ENCODE measurements at regions not wholly inside any gene's neighbourhood (a gene's known extent, or its start where the extent isn't known, plus 50 kb on each side); places are given as distances from the start of the nearest gene placed in this dataset.

DNA sequence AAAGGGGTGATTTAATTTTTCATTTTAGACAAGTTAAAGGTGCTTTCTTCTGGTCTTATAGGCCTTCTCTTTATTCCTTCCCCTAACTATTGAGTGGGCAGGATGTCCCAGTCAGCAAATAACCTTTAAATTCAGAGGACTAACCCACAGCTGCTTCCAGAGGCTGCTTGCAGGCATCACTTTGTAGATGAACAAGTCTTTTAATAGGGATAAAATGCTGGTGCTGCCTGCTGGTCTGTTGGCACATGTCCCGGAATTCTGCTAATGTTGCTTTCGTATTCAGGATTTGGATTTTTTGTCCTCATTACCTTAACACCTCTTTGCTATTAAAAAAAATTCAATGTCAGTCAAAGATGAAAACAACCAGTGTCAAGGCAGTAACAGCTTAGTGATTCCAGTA lies 132.7 kb upstream of the KL start:
- no peaks in the 10 kb centered on the region for H3K9me3 ChIP-seq (ENCODE audit: low read length)
- H3K36me3 ChIP-seq (ENCODE audit: insufficient read depth, low read length) = no peaks in the 10 kb centered on the region
- no peak overlapping the region for H3K4me3 ChIP-seq (ENCODE audit: low read length)
- H3F3A ChIP-seq (ENCODE audit: insufficient read depth, low read length, poor library complexity, severe bottlenecking) = no peaks in the 10 kb centered on the region
- no peak overlapping the region for H3K9ac ChIP-seq (ENCODE audit: low read length)
- no peaks in the 10 kb centered on the region for H3K27me3 ChIP-seq (ENCODE audit: insufficient read depth, low read depth, low read length)
- no peak overlapping the region for H3K27ac ChIP-seq (ENCODE audit: low read length)
- TF ChIP-seq, protein P1, sequence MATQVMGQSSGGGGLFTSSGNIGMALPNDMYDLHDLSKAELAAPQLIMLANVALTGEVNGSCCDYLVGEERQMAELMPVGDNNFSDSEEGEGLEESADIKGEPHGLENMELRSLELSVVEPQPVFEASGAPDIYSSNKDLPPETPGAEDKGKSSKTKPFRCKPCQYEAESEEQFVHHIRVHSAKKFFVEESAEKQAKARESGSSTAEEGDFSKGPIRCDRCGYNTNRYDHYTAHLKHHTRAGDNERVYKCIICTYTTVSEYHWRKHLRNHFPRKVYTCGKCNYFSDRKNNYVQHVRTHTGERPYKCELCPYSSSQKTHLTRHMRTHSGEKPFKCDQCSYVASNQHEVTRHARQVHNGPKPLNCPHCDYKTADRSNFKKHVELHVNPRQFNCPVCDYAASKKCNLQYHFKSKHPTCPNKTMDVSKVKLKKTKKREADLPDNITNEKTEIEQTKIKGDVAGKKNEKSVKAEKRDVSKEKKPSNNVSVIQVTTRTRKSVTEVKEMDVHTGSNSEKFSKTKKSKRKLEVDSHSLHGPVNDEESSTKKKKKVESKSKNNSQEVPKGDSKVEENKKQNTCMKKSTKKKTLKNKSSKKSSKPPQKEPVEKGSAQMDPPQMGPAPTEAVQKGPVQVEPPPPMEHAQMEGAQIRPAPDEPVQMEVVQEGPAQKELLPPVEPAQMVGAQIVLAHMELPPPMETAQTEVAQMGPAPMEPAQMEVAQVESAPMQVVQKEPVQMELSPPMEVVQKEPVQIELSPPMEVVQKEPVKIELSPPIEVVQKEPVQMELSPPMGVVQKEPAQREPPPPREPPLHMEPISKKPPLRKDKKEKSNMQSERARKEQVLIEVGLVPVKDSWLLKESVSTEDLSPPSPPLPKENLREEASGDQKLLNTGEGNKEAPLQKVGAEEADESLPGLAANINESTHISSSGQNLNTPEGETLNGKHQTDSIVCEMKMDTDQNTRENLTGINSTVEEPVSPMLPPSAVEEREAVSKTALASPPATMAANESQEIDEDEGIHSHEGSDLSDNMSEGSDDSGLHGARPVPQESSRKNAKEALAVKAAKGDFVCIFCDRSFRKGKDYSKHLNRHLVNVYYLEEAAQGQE (IDR thresholded peaks at IDR 0.05; ENCODE audit: borderline replicate concordance) = no peak
- no peaks in the 10 kb centered on the region for H3K9me2 ChIP-seq (ENCODE audit: insufficient read depth, low read length)
- H2AFZ ChIP-seq (ENCODE audit: low read depth, low read length) = no peak overlapping the region
- H3K4me2 ChIP-seq (ENCODE audit: low read length) = no peak overlapping the region
- no peaks in the 10 kb centered on the region for H3K79me2 ChIP-seq (replicated peaks; ENCODE audit: insufficient read depth, low read length)
- H4K20me1 ChIP-seq (ENCODE audit: insufficient read depth) = no peaks in the 10 kb centered on the region

DNA sequence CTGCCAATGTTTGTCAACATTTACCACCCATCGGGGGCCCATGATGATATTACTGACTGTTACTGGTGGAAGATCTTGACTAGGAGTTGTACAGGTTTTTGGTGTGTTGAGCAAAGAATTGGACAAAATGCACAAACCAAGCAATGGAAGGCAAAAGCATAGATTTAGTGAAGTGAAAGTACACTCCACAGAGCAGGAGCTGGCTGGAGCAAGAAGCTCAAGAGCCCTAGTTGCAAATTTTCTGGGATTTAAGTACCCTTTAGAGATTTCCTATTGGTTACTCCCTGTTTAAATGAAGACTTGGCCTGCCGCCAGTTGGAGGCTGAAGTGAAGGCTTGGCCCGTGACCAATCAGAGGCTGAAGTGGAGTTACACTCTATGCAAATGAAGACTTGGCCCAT lies 128.6 kb upstream of the KL start:
- no peaks in the 10 kb centered on the region for H3F3A ChIP-seq (ENCODE audit: insufficient read depth, low read length, poor library complexity, severe bottlenecking)
- TF ChIP-seq EZH2 (IDR thresholded peaks at IDR 0.05; ENCODE audit: borderline replicate concordance, insufficient read depth, low read length, poor library complexity, severe bottlenecking) (no peak), POLR2AphosphoS5 (IDR thresholded peaks at IDR 0.05) (no peak), TAF1 (IDR thresholded peaks at IDR 0.05; ENCODE audit: low read depth) (no peak), EP300 (conservative IDR thresholded peaks at IDR 0.05; ENCODE audit: poor library complexity, severe bottlenecking) (no peak), MXI1 (conservative IDR thresholded peaks at IDR 0.05; ENCODE audit: poor library complexity, severe bottlenecking) (no peak), RAD21 (conservative IDR thresholded peaks at IDR 0.05) (no peak), SMC3 (conservative IDR thresholded peaks at IDR 0.05; ENCODE audit: poor library complexity) (no peak)
- TF ChIP-seq, protein P1 (IDR thresholded peaks at IDR 0.05; ENCODE audit: borderline replicate concordance) = no peak
- TF ChIP-seq, protein P2, sequence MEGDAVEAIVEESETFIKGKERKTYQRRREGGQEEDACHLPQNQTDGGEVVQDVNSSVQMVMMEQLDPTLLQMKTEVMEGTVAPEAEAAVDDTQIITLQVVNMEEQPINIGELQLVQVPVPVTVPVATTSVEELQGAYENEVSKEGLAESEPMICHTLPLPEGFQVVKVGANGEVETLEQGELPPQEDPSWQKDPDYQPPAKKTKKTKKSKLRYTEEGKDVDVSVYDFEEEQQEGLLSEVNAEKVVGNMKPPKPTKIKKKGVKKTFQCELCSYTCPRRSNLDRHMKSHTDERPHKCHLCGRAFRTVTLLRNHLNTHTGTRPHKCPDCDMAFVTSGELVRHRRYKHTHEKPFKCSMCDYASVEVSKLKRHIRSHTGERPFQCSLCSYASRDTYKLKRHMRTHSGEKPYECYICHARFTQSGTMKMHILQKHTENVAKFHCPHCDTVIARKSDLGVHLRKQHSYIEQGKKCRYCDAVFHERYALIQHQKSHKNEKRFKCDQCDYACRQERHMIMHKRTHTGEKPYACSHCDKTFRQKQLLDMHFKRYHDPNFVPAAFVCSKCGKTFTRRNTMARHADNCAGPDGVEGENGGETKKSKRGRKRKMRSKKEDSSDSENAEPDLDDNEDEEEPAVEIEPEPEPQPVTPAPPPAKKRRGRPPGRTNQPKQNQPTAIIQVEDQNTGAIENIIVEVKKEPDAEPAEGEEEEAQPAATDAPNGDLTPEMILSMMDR (IDR thresholded peaks at IDR 0.05; ENCODE audit: poor library complexity, severe bottlenecking) = no peak
- no peak overlapping the region for H3K27ac ChIP-seq (ENCODE audit: low read length)
- H3K9me2 ChIP-seq (ENCODE audit: insufficient read depth, low read length) = no peaks in the 10 kb centered on the region
- no peak overlapping the region for H3K9ac ChIP-seq (ENCODE audit: low read length)
- H2AFZ ChIP-seq (ENCODE audit: low read depth, low read length) = no peak overlapping the region
- H3K36me3 ChIP-seq (ENCODE audit: insufficient read depth, low read length) = no peaks in the 10 kb centered on the region
- no peaks in the 10 kb centered on the region for H3K9me3 ChIP-seq (ENCODE audit: low read length)
- H3K4me3 ChIP-seq (ENCODE audit: low read length) = no peak overlapping the region
- H4K20me1 ChIP-seq (ENCODE audit: insufficient read depth) = no peaks in the 10 kb centered on the region
- H3K27me3 ChIP-seq (ENCODE audit: insufficient read depth, low read depth, low read length) = no peaks in the 10 kb centered on the region
- no peak overlapping the region for H3K4me2 ChIP-seq (ENCODE audit: low read length)
- no peaks in the 10 kb centered on the region for H3K79me2 ChIP-seq (replicated peaks; ENCODE audit: insufficient read depth, low read length)
